HL-60 (cell line): ENCODE measurements at regions not wholly inside any gene's neighbourhood (a gene's known extent, or its start where the extent isn't known, plus 50 kb on each side); places are given as distances from the start of the nearest gene placed in this dataset.

ENCODE experiments used
- DNase-seq, 2 experiments: peaks; one replicate each; pipeline ENCODE4 v3.0.0-alpha.2; 2010 to 2020; ENCODE audit warnings: low read depth in 1 of 2, low spot score in 1 of 2
- H3K27ac ChIP-seq: fragments of 250-450 bp; sonication (Bioruptor Pico); replicated peaks from 2 replicates; pipeline ENCODE4 v1.5.1; 2020; ENCODE audit warnings: mild to moderate bottlenecking, moderate library complexity
- H3K27me3 ChIP-seq: fragments of 250-450 bp; sonication (Bioruptor Pico); 2 replicates; pipeline ENCODE4 v1.5.1; 2021; ENCODE audit warnings: mild to moderate bottlenecking, moderate library complexity; ENCODE audit not compliant: insufficient read depth, poor library complexity, severe bottlenecking
- H3K4me3 ChIP-seq: replicated peaks from 2 replicates; pipeline ENCODE4 v1.5.1; 2011; ENCODE audit warnings: mild to moderate bottlenecking, control low read depth, low read length; ENCODE audit not compliant: insufficient read depth
- CTCF ChIP-seq: IDR thresholded peaks from one replicate; pipeline ENCODE4 v1.5.1; 2011; ENCODE audit warnings: low read length, control low read depth, inconsistent platforms; ENCODE audit not compliant: insufficient read depth
- GABPA ChIP-seq: IDR thresholded peaks from 2 replicates; pipeline ENCODE4 v1.6.1; 2012; ENCODE audit warnings: low read depth
- POLR2AphosphoS5 ChIP-seq: IDR thresholded peaks from 2 replicates; pipeline ENCODE4 v1.6.1; 2012; ENCODE audit warnings: low read depth
- REST ChIP-seq: IDR thresholded peaks from 2 replicates; pipeline ENCODE4 v1.6.1; 2012; ENCODE audit warnings: low read depth; ENCODE audit not compliant: insufficient replicate concordance
- SPI1 ChIP-seq: IDR thresholded peaks from 2 replicates; pipeline ENCODE4 v1.6.1; 2012; ENCODE audit warnings: low read depth, mild to moderate bottlenecking, borderline replicate concordance

DNA sequence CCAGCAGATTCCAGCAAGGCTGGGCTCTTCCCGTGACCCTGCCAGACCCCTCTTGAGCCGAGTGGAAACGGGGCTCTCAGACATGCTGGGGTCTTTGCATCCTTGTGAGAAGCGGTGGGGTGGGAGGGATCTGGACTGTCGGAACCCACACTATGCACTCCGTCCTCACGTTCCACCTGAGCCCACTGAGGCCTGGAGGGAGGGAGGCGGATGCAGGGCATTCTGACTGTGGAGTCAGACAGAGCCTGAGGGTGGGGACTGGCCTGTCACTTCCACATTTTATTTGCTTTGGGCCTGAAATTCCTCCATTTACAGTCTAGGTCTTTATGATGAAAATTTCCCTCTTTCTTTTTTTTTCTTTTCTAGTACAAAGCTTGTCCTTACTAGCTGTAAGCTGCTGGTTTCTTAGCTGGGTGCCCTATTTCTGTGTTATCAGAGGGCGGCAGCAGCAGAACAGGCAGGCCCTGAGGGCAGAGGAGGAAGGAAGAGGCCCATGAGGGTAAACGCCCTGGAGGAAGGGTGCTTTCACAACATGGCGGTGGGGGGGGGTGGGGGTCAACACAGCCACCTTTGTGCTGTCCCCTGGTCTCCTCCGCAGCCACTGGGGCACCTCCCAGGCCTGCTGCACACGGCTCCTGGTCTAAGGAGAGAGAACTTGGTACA, 373.5 kb upstream of the MYT1L start:
- no peak overlapping the region for H3K27ac ChIP-seq
- TF ChIP-seq CTCF (no peak), REST (no peak), GABPA (no peak), SPI1 (no peak)
- H3K4me3 ChIP-seq: no peak overlapping the region
- DNase-seq: peak in 1 of 2 experiments; percentile 15
- H3K27me3 ChIP-seq: no peaks in the 10 kb centered on the region

- Histone ChIP-seq H3K27me3 (no peaks in the 10 kb centered on the region), H3K4me3 (no peak overlapping the region), H3K27ac (no peak overlapping the region)
- DNase-seq: no peak
- TF ChIP-seq REST (no peak), CTCF (no peak), POLR2AphosphoS5 (no peak), SPI1 (no peak), GABPA (no peak)
Observed at GRCh38 chr2:2703762-2704427, 372.8 kb upstream of the MYT1L start.

DNA sequence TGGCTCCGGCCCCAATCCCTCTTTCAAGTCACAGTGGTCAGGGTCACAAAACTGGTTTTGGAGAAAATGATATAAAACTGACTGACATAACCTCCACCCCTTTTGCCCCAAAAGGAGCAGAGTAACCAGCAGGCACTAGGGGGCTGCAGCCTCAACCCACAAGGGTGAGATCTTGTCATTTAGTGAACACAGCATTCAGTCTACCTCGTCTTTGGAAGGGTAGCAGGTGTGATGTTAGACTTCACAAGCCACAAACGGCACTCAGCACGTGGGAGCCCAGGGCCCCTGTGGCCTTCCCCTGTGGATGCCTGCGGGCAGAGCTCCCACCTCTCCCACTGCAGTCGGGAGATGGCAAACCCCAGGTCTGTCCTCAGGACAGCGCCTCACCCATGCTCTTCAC, 372.1 kb upstream of the MYT1L start:
- Histone ChIP-seq H3K4me3 (no peak overlapping the region), H3K27ac (no peak overlapping the region), H3K27me3 (no peaks in the 10 kb centered on the region)
- TF ChIP-seq SPI1 (no peak), CTCF (no peak), POLR2AphosphoS5 (no peak), GABPA (no peak)
- no peak for DNase-seq

- TF ChIP-seq GABPA (no peak), SPI1 (no peak), POLR2AphosphoS5 (no peak), CTCF (no peak), REST (no peak)
- no peaks in the 10 kb centered on the region for H3K27me3 ChIP-seq
- no peak for DNase-seq
- no peak overlapping the region for H3K4me3 ChIP-seq
- no peak overlapping the region for H3K27ac ChIP-seq
Observed at GRCh38 chr2:2702385-2702784, 371.3 kb upstream of the MYT1L start.
